Large intestine (tissue), 3 donors: ENCODE measurements at regions not wholly inside any gene's neighbourhood (a gene's known extent, or its start where the extent isn't known, plus 50 kb on each side); places are given as distances from the start of the nearest gene placed in this dataset.

Experiments used
- DNase-seq, 2 donors: peaks; one replicate each; pipeline versions ENCODE4 v3.0.0 to v3.0.0-alpha.2; 2013
- H3K27ac ChIP-seq: one replicate; pipeline ENCODE4 v1.5.1; 2013; ENCODE audit warnings: low read length
- H3K27me3 ChIP-seq: 2 replicates; pipeline ENCODE4 v1.6.1; 2013; ENCODE audit warnings: low read length; ENCODE audit not compliant: control insufficient read depth, insufficient read depth
- H3K36me3 ChIP-seq: 2 replicates; pipeline ENCODE4 v1.6.1; 2013; ENCODE audit warnings: low read length; ENCODE audit not compliant: control insufficient read depth, insufficient read depth
- H3K4me1 ChIP-seq: one replicate; pipeline ENCODE4 v1.6.1; 2013; ENCODE audit warnings: low read length; ENCODE audit not compliant: control insufficient read depth, insufficient read depth
- H3K4me3 ChIP-seq: one replicate; pipeline ENCODE4 v1.5.1; 2013; ENCODE audit warnings: low read length
- H3K9me3 ChIP-seq: one replicate; pipeline ENCODE4 v1.6.1; 2013; ENCODE audit warnings: mild to moderate bottlenecking, low read depth, low read length, moderate library complexity; ENCODE audit not compliant: control insufficient read depth
- WGBS: methylation state at CpG from one replicate; pipeline ENCODE4 v1.1.5; 2013; ENCODE audit warnings: low lambda C conversion rate; ENCODE audit not compliant: insufficient coverage; 5-methylcytosine and 5-hydroxymethylcytosine counted together

DNA sequence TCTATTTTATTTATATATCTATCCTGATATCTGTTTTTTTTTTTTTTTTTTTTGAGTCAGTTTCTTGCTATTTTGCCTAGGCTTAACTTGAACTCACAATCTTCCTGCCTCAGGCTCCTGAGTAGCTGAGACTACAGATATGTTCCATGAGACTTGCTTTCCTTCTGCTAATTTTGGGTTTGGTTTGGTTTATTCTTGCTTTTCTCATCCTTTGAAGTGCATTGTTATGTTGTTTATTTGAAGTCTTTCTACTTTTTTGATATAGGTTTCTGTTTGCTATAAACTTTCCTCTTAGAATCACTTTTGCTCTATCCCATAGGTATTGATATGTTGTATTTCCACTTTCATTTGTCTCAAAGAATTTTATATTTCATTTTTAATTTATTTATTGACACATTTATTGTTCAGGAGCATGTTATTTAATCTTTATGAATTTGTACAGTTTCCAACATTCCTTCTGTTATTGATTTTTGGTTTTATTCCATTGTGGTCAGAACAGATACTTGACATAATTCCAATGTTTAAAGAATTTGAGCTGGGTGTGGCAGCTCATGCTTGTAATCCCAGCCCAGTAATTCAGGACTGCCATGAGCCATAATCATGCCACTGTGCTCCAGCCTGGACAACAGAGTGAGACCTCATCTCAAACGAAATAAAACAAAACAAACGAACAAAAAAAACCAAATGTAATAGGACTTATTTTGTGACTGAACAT lies 62.3 kb upstream of the PLSCR4 start:
- Histone ChIP-seq H3K36me3 (no peaks in the 10 kb centered on the region), H3K27me3 (no peaks in the 10 kb centered on the region), H3K9me3 (no peaks in the 10 kb centered on the region), H3K4me1 (peaks cover 5% of the 10 kb centered on the region), H3K4me3 (no peak overlapping the region), H3K27ac (no peak overlapping the region)
- no peak for DNase-seq
- WGBS, result 100% methylated on average over 1 of the region's 2 CpGs

DNA sequence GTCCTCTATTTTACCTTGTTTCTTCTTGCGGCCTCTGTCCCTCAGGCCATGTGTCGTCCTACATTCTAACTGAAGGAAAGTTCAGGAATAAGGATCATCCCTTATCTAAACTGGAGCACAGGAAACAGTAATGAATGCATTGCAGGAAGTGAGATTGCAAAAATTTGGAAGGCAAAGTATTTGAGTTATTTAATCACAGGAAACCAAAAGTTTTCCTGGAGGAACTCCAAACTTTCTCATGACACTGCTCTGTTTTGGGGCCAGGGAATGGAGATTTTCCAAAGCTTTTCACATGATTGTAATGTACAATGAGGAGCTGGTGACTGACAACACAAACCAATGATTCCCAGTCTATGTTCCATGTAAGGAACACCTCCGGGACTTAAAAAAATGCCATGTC lies 57.8 kb upstream of the PLSCR4 start:
- Histone ChIP-seq H3K4me3 (no peak overlapping the region), H3K36me3 (no peaks in the 10 kb centered on the region), H3K4me1 (peaks cover 19% of the 10 kb centered on the region), H3K27ac (no peak overlapping the region), H3K27me3 (no peaks in the 10 kb centered on the region), H3K9me3 (peaks cover 4% of the 10 kb centered on the region)
- no peak for DNase-seq
- WGBS, result no CpG with 5 or more reads among the region's 3 CpGs

DNA sequence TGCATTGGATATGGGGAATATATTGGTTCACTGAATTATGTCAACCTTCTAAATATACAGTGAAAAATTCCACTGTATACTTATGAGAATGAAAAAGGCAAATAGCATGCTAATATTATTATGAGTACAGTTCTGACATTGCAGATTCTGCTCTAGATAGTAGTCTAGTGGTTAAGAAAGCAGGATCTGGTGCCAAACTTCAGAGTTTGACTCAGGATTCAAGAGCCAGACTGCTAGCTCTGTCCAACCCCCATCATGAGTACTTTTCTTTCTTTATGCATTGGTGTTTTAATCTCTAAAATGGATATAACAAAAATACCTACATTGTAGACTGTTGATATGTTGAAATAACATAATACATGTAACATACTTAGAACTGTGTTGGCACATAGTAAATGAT lies 57.3 kb upstream of the PLSCR4 start:
- Histone ChIP-seq H3K36me3 (no peaks in the 10 kb centered on the region), H3K27ac (peak overlapping the region; percentile 7), H3K27me3 (no peaks in the 10 kb centered on the region), H3K4me1 (peaks cover 19% of the 10 kb centered on the region), H3K4me3 (no peak overlapping the region), H3K9me3 (peaks cover 4% of the 10 kb centered on the region)
- DNase-seq, result no peak

DNA sequence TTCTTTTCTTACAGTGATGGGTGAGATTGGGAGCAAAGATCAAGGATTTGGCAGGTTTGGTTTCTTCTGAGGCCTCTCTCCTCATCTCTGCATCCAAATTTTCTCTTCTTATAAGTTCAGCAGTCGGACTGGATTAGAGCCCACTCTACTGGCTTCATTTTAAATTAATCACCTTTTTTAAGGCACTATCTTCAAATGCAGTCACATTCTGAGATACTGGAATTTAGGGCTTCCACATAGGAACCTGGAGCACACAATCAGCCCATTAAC lies 56.5 kb upstream of the PLSCR4 start:
- WGBS, result 80% methylated on average over 1 of the region's 1 CpG
- peaks cover 4% of the 10 kb centered on the region for H3K9me3 ChIP-seq
- H3K4me3 ChIP-seq, result no peak overlapping the region
- H3K27ac ChIP-seq, result no peak overlapping the region
- H3K27me3 ChIP-seq, result no peaks in the 10 kb centered on the region
- DNase-seq, result no peak
- H3K36me3 ChIP-seq, result no peaks in the 10 kb centered on the region
- H3K4me1 ChIP-seq, result peaks cover 19% of the 10 kb centered on the region

DNA sequence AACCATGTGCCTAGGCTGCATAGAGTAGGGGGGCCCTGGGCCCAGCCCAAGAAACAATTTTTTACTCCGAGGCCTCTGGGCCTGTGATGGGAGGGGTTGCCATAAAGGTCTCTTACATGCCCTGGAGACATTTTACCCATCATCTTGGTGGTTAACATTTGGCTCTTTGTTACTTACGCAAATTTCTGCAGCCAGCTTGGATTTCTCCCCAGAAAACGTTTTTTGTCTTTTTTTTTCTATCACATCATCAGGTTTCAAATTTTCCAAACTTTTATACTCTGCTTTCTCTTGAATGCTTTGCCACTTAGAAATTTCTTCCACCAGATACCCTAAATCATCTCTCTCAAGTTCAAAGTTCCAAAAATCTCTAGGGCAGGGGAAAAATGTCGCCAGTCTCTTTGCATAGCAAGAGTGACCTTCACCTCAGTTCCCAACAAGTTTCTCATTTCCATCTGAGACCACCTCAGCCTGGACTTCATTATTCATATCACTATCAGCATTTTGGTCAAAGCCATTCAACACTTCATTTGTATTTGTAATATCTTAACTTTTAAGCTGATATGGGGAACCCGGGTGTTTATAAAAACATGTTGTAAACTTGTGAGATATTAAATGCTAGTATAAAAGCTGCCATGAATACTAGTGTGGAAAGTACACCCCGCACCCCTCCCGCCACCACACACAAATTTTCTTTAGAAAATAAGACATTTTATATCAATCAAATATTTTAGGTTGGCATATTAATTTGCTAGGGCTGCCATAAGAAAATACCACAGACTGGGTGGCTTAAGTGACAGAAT lies 56.0 kb upstream of the PLSCR4 start:
- no peak overlapping the region for H3K27ac ChIP-seq
- no peaks in the 10 kb centered on the region for H3K27me3 ChIP-seq
- no peaks in the 10 kb centered on the region for H3K36me3 ChIP-seq
- no peak for DNase-seq
- peaks cover 4% of the 10 kb centered on the region for H3K9me3 ChIP-seq
- 95% methylated on average over 3 of the region's 7 CpGs for WGBS
- peaks cover 19% of the 10 kb centered on the region for H3K4me1 ChIP-seq
- H3K4me3 ChIP-seq, result no peak overlapping the region

DNA sequence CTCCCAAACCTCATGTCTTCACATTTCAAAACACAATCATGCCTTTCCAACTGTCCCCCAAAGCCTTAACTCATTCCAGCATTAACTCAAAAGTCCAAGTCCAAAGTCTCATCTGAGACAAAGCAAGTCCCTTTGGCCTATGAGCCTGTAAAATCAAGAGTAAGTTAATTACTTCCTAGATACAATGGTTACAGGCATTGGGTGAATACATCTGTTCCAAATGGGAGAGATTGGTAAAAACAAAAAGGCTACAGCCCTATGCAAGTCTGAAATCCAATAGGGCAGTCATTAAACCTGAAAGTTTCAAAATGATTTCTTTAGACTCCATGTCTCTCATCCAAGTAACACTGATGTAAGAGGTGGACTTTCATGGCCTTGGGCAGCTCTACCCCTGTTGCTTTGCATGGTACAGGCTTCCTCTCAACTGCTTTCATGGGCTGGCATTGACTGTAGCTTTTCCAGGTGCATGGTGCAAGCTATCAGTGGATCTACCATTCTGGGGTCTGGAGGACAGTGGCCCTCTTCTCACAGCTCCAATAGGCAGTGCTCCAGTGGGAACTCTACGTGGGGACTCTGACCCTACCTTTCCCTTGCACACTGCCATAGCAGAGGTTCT lies 55.0 kb upstream of the PLSCR4 start:
- no peaks in the 10 kb centered on the region for H3K27me3 ChIP-seq
- H3K4me3 ChIP-seq, result no peak overlapping the region
- H3K27ac ChIP-seq, result peak overlapping the region; percentile 18
- DNase-seq, result peak in 1 of 2 donors; percentile 51
- WGBS, result no CpG with 5 or more reads among the region's 1 CpG
- peaks cover 19% of the 10 kb centered on the region for H3K4me1 ChIP-seq
- no peaks in the 10 kb centered on the region for H3K36me3 ChIP-seq
- H3K9me3 ChIP-seq, result peaks cover 4% of the 10 kb centered on the region

DNA sequence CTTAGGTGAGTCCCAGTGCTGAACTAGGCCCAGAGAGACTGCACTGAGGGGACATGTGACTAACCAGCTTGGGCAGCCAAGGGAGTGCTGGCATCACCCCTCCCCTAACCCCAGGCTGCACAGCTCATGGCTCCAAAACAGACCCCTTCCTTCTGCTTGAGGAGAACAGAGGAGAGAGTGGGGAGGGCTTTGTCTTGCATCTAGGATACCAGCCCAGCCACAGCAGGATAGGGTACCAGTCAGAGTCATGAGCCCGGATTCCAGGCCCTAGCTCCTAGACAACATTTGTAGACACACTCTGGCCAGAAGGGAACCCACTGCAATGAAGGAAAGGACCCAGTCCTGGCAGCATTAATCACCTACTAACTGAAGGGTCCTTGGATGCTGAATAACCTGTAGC lies 49.9 kb upstream of the PLSCR4 start:
- Histone ChIP-seq H3K27ac (no peak overlapping the region), H3K9me3 (peaks cover 4% of the 10 kb centered on the region), H3K36me3 (no peaks in the 10 kb centered on the region), H3K27me3 (no peaks in the 10 kb centered on the region), H3K4me1 (peaks cover under 1% of the 10 kb centered on the region), H3K4me3 (no peak overlapping the region)
- no CpG with 5 or more reads among the region's 1 CpG for WGBS
- no peak for DNase-seq
